ENCODE measurements at regions not wholly inside any gene's neighbourhood (a gene's known extent, or its start where the extent isn't known, plus 50 kb on each side); places are given as distances from the start of the nearest gene placed in this dataset.

DNA sequence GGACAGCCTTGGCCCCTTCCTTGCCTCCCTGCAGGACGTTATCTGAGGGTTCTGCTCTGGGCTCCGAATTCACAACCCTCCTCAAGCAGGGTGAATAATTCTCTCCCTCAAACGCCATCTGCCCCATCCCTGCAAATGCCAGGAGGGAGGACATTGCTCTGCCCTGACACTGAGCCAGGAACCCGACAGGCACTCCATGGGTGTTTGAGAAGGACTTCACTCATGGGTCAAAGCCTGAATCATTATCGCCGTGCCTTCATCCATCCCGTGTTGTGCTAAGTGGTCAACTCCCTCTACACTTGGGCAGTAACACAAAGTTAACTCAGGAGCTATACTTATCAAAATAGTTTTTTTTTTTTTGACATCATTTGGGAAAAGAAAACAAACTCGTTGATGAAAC is 261.8 kb upstream of the IGF1R start:
- Mint-ChIP-seq H3K27me3 (peaks cover 7 to 19% (median 15%) of the 10 kb centered on the region in 3 donors), H3K36me3 (no peaks in the 10 kb centered on the region), H3K27ac (no peak overlapping the region), H3K4me1 (no peaks in the 10 kb centered on the region), H3K4me3 (no peak overlapping the region), H3K9me3 (peaks cover 0 to 7% (median 0%) of the 10 kb centered on the region in 7 donors)
- ATAC-seq (ENCODE audit: low read depth in 2 of 2) (no peak), DNase-seq (no peak)

DNA sequence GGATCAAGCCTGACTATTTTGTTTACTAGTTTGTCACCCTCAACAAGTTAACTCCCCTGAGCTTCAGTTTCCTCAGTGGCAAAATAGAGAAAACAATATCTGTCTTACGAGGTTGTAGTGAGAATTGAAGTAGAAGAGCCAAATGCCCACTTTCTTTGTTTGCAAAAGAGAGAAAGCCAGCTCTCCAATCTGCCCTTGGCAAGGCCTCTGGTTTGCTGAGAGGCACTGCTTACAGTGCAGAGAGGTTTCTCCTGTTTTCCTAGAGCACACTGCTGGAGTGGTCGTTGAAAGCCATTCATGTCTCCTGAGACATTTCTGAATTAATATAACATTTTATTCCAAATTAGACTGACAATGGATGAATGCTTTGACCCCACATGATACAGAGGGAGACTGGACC is 260.5 kb upstream of the IGF1R start:
- Mint-ChIP-seq H3K27me3 (peaks cover 7 to 25% (median 14%) of the 10 kb centered on the region in 3 donors), H3K27ac (no peak overlapping the region), H3K4me1 (no peaks in the 10 kb centered on the region), H3K9me3 (peaks cover 0 to 4% (median 0%) of the 10 kb centered on the region in 7 donors), H3K36me3 (no peaks in the 10 kb centered on the region), H3K4me3 (no peak overlapping the region)
- no peak for DNase-seq
- no peak for ATAC-seq (ENCODE audit: low read depth in 2 of 2)

DNA sequence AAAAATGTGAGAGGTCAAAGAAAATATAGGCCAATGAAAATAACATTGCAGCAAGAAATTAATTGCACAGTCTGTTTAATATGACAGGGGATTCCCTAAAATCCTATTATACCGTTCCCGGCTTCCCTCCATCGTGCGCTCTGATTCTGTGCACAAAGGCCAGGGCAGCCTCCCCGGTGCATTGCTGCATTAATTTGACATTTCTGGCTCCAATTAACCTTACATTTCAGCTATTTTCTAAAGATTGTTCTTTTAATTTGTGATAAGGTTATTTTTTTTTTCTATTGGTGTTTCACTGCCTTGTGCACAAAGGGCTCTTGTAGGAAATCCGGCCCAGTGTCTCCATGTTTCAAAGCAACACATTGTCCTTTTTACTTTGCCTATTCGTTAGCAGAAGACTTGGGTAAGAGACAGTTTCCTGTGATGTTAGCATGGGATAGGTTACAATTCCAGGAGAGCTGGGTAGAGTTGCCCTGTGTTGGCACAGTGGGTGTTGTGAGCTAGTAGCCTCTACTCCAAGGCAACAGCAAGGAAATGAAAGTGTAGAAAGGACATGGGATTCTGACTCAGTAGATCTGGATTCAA is 257.3 kb upstream of the IGF1R start:
- Mint-ChIP-seq H3K4me1 (no peaks in the 10 kb centered on the region), H3K27ac (no peak overlapping the region), H3K9me3 (peaks cover 0 to 4% (median 0%) of the 10 kb centered on the region in 7 donors), H3K4me3 (no peak overlapping the region), H3K36me3 (no peaks in the 10 kb centered on the region), H3K27me3 (peaks cover 5 to 26% (median 12%) of the 10 kb centered on the region in 3 donors)
- no peak for ATAC-seq (ENCODE audit: low read depth in 2 of 2)
- no peak for DNase-seq

- no peak for DNase-seq
- Mint-ChIP-seq H3K4me1 (no peaks in the 10 kb centered on the region), H3K9me3 (peaks cover 0 to 4% (median 0%) of the 10 kb centered on the region in 7 donors), H3K27me3 (peaks cover 5 to 21% (median 12%) of the 10 kb centered on the region in 3 donors), H3K36me3 (no peaks in the 10 kb centered on the region), H3K27ac (no peak overlapping the region), H3K4me3 (no peak overlapping the region)
- no peak for ATAC-seq (ENCODE audit: low read depth in 2 of 2)
These were observed 256.8 kb upstream of the IGF1R start for GRCh38 chr15:98391568-98391967.

DNA sequence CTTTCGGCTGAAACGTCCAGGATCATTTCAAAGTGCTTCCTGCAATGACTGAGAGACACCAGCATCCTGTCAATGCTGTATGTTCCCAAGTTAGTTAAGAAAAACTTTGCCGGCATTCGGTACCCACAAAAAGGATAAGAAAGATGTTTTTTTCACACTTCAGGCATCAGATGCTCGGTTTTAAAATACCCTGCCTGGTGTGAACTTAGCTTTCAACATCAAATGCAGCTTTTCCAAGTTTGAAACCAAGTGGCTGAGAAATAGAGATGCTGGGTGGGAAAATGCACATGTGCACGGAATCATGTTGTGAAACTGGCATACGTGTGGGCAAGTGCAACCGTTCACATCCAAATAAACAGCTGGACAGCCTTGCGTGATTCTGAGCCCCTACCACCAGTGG is 254.9 kb upstream of the IGF1R start:
- no peak for ATAC-seq (ENCODE audit: low read depth in 2 of 2)
- no peak for DNase-seq
- Mint-ChIP-seq H3K27me3 (peaks cover 12 to 25% (median 14%) of the 10 kb centered on the region in 3 donors), H3K4me3 (no peak overlapping the region), H3K9me3 (peaks cover 0 to 4% (median 0%) of the 10 kb centered on the region in 7 donors), H3K4me1 (no peaks in the 10 kb centered on the region), H3K36me3 (no peaks in the 10 kb centered on the region), H3K27ac (no peak overlapping the region)

- Mint-ChIP-seq H3K27me3 (peaks cover 7 to 25% (median 16%) of the 10 kb centered on the region in 3 donors), H3K9me3 (no peaks in the 10 kb centered on the region), H3K27ac (no peak overlapping the region), H3K4me3 (no peak overlapping the region), H3K36me3 (no peaks in the 10 kb centered on the region), H3K4me1 (no peaks in the 10 kb centered on the region)
- ATAC-seq (ENCODE audit: low read depth in 2 of 2): no peak
- DNase-seq: no peak
These were observed 253.8 kb upstream of the IGF1R start for GRCh38 chr15:98394546-98394945.

- H3K36me3 Mint-ChIP-seq: no peaks in the 10 kb centered on the region
- no peak overlapping the region for H3K27ac Mint-ChIP-seq
- H3K27me3 Mint-ChIP-seq: peaks cover 11 to 24% (median 16%) of the 10 kb centered on the region in 3 donors
- DNase-seq (no peak), ATAC-seq (ENCODE audit: low read depth in 2 of 2) (no peak)
- H3K9me3 Mint-ChIP-seq: peaks cover 0 to 2% (median 0%) of the 10 kb centered on the region in 7 donors
- H3K4me3 Mint-ChIP-seq: no peak overlapping the region
- H3K4me1 Mint-ChIP-seq: no peaks in the 10 kb centered on the region
These were observed 252.2 kb upstream of the IGF1R start for GRCh38 chr15:98395974-98396610.

DNA sequence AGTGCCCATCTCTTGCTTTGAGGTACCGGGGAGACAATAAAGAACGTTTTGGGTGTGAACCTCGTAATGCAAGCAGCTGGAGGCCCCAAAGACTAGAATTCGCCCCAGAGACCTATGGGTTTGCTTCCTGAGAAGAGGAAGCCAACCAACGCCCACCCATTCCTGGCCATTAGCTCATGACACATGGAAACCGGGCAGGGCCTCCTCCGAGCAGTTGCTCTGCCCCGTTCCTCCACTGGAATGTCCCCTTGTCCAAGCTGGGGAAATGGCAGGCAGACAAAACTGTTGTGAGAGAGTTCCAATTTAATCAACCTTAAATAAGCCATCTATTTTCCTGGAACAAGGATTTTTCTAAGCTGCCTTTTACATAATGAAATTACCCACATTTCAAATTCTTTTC is 250.9 kb upstream of the IGF1R start:
- Mint-ChIP-seq H3K27ac (no peak overlapping the region), H3K4me1 (no peaks in the 10 kb centered on the region), H3K36me3 (no peaks in the 10 kb centered on the region), H3K4me3 (peak overlapping the region in 1 of 8 donors; percentile 17), H3K9me3 (peaks cover 0 to 2% (median 0%) of the 10 kb centered on the region in 7 donors), H3K27me3 (peaks cover 11 to 20% (median 16%) of the 10 kb centered on the region in 3 donors)
- ATAC-seq (ENCODE audit: low read depth in 2 of 2): no peak
- no peak for DNase-seq

DNA sequence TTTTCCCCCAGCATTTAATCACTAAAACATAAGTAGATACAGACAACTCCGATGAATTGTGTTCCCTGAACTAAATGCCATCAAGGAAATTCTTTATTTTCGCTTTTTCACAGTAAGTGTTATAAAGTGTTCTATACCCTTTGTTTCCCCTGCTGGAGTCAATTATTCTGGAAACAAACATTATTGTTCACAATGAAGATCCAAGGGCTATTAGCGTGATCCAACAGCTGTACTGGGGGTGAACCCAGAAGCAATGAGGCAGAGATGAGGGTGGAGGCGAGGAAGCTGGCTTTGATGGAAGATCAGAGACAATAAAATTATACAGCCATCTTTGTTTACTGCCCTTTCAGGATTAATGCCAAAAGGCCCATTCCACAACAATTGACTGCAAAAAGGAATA is 250.3 kb upstream of the IGF1R start:
- DNase-seq: no peak
- no peak overlapping the region for H3K4me3 Mint-ChIP-seq
- peak overlapping the region in 1 of 6 donors; percentile 33 for H3K27ac Mint-ChIP-seq
- no peaks in the 10 kb centered on the region for H3K36me3 Mint-ChIP-seq
- ATAC-seq (ENCODE audit: low read depth in 2 of 2): no peak
- no peaks in the 10 kb centered on the region for H3K4me1 Mint-ChIP-seq
- H3K9me3 Mint-ChIP-seq: peaks cover 0 to 2% (median 0%) of the 10 kb centered on the region in 7 donors
- peaks cover 11 to 16% (median 14%) of the 10 kb centered on the region in 3 donors for H3K27me3 Mint-ChIP-seq

DNA sequence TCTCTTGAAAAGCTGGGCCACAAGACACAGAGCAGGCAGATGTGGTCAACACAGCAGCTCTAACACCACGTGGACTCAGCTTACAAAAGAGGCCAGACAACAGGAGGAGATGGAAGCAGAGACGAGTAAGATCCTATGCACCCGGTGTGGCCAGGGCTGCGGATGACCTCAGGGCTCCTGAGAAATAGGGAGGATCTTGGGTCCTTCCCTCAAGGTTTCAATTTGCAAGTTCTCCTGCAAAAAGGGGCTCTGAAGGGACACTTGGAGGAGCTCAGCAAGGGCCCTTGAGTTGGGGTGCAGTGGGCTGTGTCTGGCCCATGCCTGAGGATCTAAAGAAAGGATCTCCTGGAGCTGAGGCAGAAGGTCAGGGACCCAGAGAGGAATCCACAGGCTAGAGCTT is 249.5 kb upstream of the IGF1R start:
- Mint-ChIP-seq H3K9me3 (peaks cover 0 to 2% (median 0%) of the 10 kb centered on the region in 7 donors), H3K4me3 (no peak overlapping the region), H3K27ac (no peak overlapping the region), H3K36me3 (no peaks in the 10 kb centered on the region), H3K27me3 (peaks cover 11 to 16% (median 11%) of the 10 kb centered on the region in 3 donors), H3K4me1 (no peaks in the 10 kb centered on the region)
- ATAC-seq (ENCODE audit: low read depth in 2 of 2) (no peak), DNase-seq (no peak)

DNA sequence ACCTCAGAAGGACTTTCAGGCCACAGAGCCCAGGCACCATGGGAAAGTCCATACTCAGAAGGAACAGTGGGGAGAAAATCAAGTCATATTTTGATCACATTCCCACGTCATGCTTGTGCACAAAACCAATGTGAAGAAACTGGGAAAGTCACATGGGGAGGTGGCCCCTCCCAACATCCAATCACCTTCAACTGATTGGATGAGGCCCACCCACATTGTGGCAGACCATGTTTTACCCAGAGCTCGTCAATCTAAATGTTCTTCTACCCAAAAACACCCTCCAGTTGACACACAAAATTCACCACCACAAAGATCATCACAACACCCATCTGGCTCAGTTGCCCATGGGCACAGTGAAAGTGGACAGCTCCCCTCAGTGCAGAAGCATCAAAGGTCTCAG is 248.2 kb upstream of the IGF1R start:
- H3K9me3 Mint-ChIP-seq: peaks cover 0 to 2% (median 0%) of the 10 kb centered on the region in 7 donors
- no peak overlapping the region for H3K4me3 Mint-ChIP-seq
- H3K27me3 Mint-ChIP-seq: peaks cover 5 to 11% (median 11%) of the 10 kb centered on the region in 3 donors
- no peak for DNase-seq
- H3K4me1 Mint-ChIP-seq: no peaks in the 10 kb centered on the region
- ATAC-seq (ENCODE audit: low read depth in 2 of 2): no peak
- H3K27ac Mint-ChIP-seq: peak overlapping the region in 1 of 6 donors; percentile 20
- no peaks in the 10 kb centered on the region for H3K36me3 Mint-ChIP-seq

DNA sequence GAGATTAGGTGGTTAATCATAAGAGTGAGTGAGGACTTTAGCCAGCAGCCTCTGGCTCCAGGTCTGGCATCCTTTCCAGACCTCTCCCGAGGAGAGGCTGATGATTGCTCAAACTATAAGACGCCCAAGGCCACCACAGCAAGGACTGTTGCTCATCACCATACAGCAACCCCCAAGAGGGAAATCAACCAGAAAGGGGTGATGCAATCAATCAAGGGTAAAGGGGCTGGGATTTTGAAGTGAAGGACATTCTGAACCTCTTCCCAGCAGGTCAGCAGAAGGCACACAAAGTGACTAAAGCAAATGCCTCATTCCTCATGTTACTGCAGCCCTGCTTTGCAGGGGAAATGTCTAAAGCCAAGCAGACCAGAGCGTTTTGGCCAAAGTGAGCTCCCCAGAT is 247.3 kb upstream of the IGF1R start:
- H3K4me3 Mint-ChIP-seq: no peak overlapping the region
- DNase-seq (no peak), ATAC-seq (ENCODE audit: low read depth in 2 of 2) (no peak)
- H3K9me3 Mint-ChIP-seq: peaks cover 0 to 2% (median 0%) of the 10 kb centered on the region in 7 donors
- peaks cover 5 to 11% (median 11%) of the 10 kb centered on the region in 3 donors for H3K27me3 Mint-ChIP-seq
- H3K4me1 Mint-ChIP-seq: no peaks in the 10 kb centered on the region
- H3K36me3 Mint-ChIP-seq: no peaks in the 10 kb centered on the region
- no peak overlapping the region for H3K27ac Mint-ChIP-seq

- H3K27ac Mint-ChIP-seq: peak overlapping the region in 1 of 6 donors; percentile 57
- H3K9me3 Mint-ChIP-seq: peaks cover 0 to 4% (median 0%) of the 10 kb centered on the region in 7 donors
- no peak overlapping the region for H3K4me3 Mint-ChIP-seq
- ATAC-seq (ENCODE audit: low read depth in 2 of 2) (no peak), DNase-seq (no peak)
- H3K27me3 Mint-ChIP-seq: peaks cover 11 to 13% (median 11%) of the 10 kb centered on the region in 3 donors
- H3K36me3 Mint-ChIP-seq: no peaks in the 10 kb centered on the region
- no peaks in the 10 kb centered on the region for H3K4me1 Mint-ChIP-seq
These were observed 245.9 kb upstream of the IGF1R start for GRCh38 chr15:98402486-98402885.

DNA sequence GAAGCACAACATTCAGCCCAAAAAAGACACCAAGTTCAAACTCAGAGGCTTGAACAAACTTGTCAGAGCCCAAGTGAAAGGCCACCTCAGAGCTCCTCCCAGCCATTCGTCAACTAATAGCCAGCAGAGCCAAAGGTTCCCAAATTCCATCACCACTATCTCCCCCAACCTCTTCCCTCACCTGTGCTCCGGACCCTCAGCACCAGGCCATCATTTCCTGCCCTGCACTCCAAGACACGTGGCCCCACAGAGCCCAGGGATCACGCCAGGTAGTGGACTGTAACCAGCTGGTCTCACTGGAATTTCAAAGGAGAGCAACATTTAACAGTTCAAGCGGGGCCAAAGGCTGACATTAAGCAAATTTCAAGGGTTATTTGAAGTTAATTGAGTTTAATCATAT is 245.2 kb upstream of the IGF1R start:
- peaks cover 6 to 11% (median 8%) of the 10 kb centered on the region in 3 donors for H3K27me3 Mint-ChIP-seq
- peaks cover 0 to 4% (median 0%) of the 10 kb centered on the region in 7 donors for H3K9me3 Mint-ChIP-seq
- no peaks in the 10 kb centered on the region for H3K4me1 Mint-ChIP-seq
- no peak overlapping the region for H3K27ac Mint-ChIP-seq
- ATAC-seq (ENCODE audit: low read depth in 2 of 2) (no peak), DNase-seq (no peak)
- no peak overlapping the region for H3K4me3 Mint-ChIP-seq
- H3K36me3 Mint-ChIP-seq: no peaks in the 10 kb centered on the region

All from naive B cell (primary cell).